Osteocyte (in vitro differentiated cells): ENCODE measurements at regions not wholly inside any gene's neighbourhood (a gene's known extent, or its start where the extent isn't known, plus 50 kb on each side); places are given as distances from the start of the nearest gene placed in this dataset.
"Not testable (repeated sequence)": the region's sequence is repeated elsewhere in the genome, so short reads cannot be mapped to it uniquely, and the experiment has no call there.

Experiments used
- DNase-seq: peaks from one replicate; pipeline ENCODE4 v3.0.0; 2021; ENCODE audit warnings: mixed read lengths; ENCODE audit not compliant: unreplicated experiment; ENCODE audit errors: extremely low spot score
- H3K27ac Mint-ChIP-seq: one replicate; pipeline ENCODE4 v1.8.0; 2021; ENCODE audit warnings: mild to moderate bottlenecking, mixed read lengths; ENCODE audit not compliant: unreplicated experiment
- H3K27me3 Mint-ChIP-seq: one replicate; pipeline ENCODE4 v1.8.0; 2021; ENCODE audit warnings: mixed read lengths; ENCODE audit not compliant: unreplicated experiment
- H3K36me3 Mint-ChIP-seq: one replicate; pipeline ENCODE4 v1.8.0; 2021; ENCODE audit warnings: mixed read lengths; ENCODE audit not compliant: unreplicated experiment
- H3K4me1 Mint-ChIP-seq: one replicate; pipeline ENCODE4 v1.8.0; 2021; ENCODE audit warnings: mixed read lengths; ENCODE audit not compliant: unreplicated experiment
- H3K4me3 Mint-ChIP-seq: one replicate; pipeline ENCODE4 v1.8.0; 2021; ENCODE audit warnings: mild to moderate bottlenecking, moderate library complexity, mixed read lengths; ENCODE audit not compliant: unreplicated experiment
- H3K9me3 Mint-ChIP-seq: one replicate; pipeline ENCODE4 v1.8.0; 2021; ENCODE audit warnings: mixed read lengths; ENCODE audit not compliant: unreplicated experiment
- TF ChIP-seq, protein P1 (sequence below): fragments of 200-600 bp; sonication (generic); IDR thresholded peaks from 2 replicates; pipeline ENCODE4 v1.5.0; 2021; ENCODE audit warnings: antibody characterized with exemption, mild to moderate bottlenecking, moderate library complexity

DNA sequence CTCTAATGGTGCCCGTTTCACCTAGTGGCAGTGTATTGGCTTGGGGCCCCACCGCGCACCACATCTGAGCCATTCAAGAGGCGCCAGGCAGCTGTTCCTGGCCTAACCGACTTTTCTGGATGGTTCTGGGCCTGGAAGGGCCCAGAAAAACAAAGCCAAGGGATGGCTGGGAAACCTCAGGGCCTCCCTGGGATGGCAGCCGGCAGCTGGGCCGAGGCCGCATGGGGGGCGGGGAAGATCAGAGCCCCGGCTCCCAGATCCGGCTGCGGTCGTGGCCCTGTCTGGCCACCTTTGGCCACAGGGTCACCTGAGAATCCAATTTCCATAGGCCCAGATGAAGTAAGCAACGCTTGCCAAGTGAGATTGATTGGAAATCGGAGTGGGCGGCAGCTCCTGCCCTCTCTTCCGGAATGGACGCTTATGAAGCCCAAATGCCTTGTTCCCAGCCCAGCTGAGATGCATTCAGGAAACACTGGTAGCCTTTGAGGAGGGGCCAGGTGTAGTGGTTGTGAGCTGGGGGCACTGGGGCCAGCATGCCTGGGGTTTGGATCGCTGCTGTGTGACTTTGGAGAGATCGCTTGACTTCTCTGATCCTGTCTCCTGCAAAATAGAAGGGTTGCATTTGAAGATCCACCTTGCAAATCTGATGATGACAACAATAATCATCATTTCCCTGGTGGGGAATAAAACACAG, 163.8 kb upstream of the GSE1 start:
- Mint-ChIP-seq H3K27ac (no peak overlapping the region), H3K9me3 (no peaks in the 10 kb centered on the region), H3K36me3 (no peaks in the 10 kb centered on the region), H3K4me1 (peaks cover 8% of the 10 kb centered on the region), H3K27me3 (no peaks in the 10 kb centered on the region), H3K4me3 (no peak overlapping the region)
- TF ChIP-seq, protein P1, sequence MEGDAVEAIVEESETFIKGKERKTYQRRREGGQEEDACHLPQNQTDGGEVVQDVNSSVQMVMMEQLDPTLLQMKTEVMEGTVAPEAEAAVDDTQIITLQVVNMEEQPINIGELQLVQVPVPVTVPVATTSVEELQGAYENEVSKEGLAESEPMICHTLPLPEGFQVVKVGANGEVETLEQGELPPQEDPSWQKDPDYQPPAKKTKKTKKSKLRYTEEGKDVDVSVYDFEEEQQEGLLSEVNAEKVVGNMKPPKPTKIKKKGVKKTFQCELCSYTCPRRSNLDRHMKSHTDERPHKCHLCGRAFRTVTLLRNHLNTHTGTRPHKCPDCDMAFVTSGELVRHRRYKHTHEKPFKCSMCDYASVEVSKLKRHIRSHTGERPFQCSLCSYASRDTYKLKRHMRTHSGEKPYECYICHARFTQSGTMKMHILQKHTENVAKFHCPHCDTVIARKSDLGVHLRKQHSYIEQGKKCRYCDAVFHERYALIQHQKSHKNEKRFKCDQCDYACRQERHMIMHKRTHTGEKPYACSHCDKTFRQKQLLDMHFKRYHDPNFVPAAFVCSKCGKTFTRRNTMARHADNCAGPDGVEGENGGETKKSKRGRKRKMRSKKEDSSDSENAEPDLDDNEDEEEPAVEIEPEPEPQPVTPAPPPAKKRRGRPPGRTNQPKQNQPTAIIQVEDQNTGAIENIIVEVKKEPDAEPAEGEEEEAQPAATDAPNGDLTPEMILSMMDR, result no peak
- DNase-seq, result no peak

DNA sequence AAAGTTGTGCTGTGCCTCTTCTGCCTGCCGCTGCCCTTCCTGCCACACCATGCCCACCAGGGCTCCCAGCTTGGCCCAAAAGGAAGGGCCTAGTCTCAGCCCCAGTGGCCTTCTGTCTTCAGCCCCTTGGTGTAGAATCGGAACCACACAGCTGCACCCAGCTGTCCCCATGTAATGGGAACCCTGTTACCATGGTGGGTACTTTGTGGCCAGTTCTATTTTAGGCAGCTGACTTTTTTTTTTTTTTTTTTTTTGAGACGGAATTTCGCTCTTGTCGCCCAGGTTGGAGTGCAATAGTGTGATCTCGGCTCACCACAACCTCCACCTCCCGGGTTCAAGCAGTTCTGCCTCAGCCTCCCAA, 163.3 kb upstream of the GSE1 start:
- TF ChIP-seq, protein P1, result no peak
- no peak for DNase-seq
- H3K36me3 Mint-ChIP-seq, result no peaks in the 10 kb centered on the region
- no peaks in the 10 kb centered on the region for H3K27me3 Mint-ChIP-seq
- no peaks in the 10 kb centered on the region for H3K9me3 Mint-ChIP-seq
- no peak overlapping the region for H3K27ac Mint-ChIP-seq
- H3K4me3 Mint-ChIP-seq, result no peak overlapping the region
- H3K4me1 Mint-ChIP-seq, result peaks cover 8% of the 10 kb centered on the region

DNA sequence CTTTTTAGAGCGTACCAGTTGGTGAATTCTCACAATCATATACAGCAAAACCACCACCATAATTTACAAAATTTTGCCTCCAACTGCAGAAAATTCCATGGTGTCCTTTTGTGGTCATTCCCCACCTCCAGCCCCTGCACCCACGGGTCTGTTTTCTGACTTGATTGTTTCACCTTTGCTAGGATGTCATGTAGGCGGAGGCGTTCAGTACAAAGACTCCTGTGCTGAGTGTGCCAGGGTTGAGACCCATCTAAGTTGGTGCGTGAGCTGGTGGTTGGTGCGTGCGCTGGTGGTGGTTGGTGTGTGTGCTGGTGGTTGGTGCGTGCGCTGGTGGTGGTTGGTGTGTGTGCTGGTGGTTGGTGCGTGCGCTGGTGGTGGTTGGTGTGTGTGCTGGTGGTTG, 162.0 kb upstream of the GSE1 start:
- not testable (repeated sequence) for H3K27me3 Mint-ChIP-seq, H3K4me1 Mint-ChIP-seq, DNase-seq, H3K4me3 Mint-ChIP-seq, H3K9me3 Mint-ChIP-seq, H3K36me3 Mint-ChIP-seq, H3K27ac Mint-ChIP-seq

DNA sequence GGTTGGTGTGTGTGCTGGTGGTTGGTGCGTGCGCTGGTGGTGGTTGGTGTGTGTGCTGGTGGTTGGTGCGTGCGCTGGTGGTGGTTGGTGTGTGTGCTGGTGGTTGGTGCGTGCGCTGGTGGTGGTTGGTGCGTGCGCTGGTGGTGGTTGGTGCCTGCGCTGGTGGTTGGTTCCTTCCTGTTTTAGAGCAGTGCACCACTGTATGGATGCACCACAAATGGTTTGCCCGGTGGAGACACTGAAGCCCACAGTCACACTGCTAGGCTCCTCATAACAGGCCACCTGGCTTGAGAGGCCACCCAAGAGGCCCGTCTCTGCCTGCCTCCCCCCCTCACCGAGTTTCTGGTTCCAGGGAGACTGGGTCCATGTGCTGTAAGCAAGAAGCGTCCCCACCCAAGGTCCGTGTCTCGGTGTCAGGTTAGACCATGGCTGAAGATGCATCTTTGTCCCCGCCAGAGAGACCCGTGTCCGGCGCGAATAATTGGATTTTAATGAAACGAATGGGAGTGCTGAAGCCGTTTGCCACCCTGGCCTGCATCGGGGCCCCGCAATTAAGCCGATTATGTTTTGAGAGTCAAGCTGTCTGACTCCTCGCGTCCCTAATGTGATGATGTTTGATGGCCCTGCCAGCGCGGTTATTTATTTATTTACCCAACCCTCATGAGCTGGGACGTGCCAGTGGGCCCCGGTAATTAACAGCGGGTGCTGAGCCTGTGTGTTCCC, 161.3 kb upstream of the GSE1 start:
- no peak for DNase-seq
- H3K27ac Mint-ChIP-seq, result no peak overlapping the region
- H3K27me3 Mint-ChIP-seq, result no peaks in the 10 kb centered on the region
- TF ChIP-seq, protein P1, result no peak
- peaks cover 9% of the 10 kb centered on the region for H3K4me1 Mint-ChIP-seq
- H3K9me3 Mint-ChIP-seq, result no peaks in the 10 kb centered on the region
- no peak overlapping the region for H3K4me3 Mint-ChIP-seq
- no peaks in the 10 kb centered on the region for H3K36me3 Mint-ChIP-seq

DNA sequence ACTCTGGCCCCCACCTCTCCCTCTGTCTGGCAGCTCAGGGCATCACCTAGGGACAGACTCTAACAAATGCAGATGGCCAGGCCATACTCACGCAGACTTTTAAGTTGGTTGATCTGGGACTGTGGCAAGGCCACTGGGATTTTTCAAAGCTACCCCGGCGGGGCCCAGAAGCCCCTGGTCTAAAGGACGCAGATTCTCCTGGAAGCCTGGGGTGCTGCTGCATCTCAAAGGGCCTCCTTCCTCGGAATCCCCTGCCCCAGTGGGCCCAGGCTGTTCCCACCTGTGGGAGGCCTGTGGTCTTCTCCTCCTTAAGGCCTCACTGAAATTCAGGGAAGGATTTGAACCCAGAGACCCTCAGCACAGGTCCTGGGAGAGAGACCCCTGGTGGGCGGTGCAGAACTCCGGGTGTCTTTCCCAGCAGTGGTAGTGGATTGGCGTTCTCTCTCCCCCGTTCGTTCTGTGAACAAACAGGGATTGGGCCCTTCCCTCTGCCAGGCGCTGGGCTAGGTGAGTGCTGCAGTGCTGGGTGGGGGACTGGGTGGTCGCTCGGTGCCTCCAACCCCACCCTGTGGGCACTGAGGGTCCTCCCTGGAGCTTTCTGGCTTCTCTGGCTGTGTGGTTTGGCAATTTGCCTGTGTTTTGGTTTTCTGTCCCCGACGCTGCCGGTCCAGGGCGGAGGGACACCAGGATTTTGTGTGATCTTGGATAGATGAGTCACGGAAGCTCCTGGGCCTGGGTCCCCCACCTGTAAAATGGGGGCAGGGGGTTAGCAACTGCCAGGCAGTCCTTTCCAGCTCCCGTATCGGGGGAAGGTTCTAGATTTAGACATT, 160.5 kb upstream of the GSE1 start:
- Mint-ChIP-seq H3K36me3 (no peaks in the 10 kb centered on the region), H3K4me3 (no peak overlapping the region), H3K27ac (no peak overlapping the region), H3K4me1 (peaks cover 14% of the 10 kb centered on the region), H3K9me3 (no peaks in the 10 kb centered on the region), H3K27me3 (no peaks in the 10 kb centered on the region)
- no peak for DNase-seq
- TF ChIP-seq, protein P1, result no peak
